Dendritic cell treated with granulocyte-macrophage colony-stimulating factor and Interleukin-4, amounts not matched to agents 40 ng/mL and 50 ng/mL, for 4 days (primary cell): ENCODE measurements at regions not wholly inside any gene's neighbourhood (a gene's known extent, or its start where the extent isn't known, plus 50 kb on each side); places are given as distances from the start of the nearest gene placed in this dataset.

ENCODE experiments used
- H3K27ac Mint-ChIP-seq: one replicate; pipeline ENCODE4 v1.8.0; 2022; ENCODE audit warnings: mild to moderate bottlenecking, mixed read lengths
- H3K27me3 Mint-ChIP-seq: one replicate; pipeline ENCODE4 v1.8.0; 2022; ENCODE audit warnings: mild to moderate bottlenecking, mixed read lengths
- H3K36me3 Mint-ChIP-seq: one replicate; pipeline ENCODE4 v1.8.0; 2022; ENCODE audit warnings: low read depth, mixed read lengths
- H3K4me1 Mint-ChIP-seq: one replicate; pipeline ENCODE4 v1.8.0; 2022; ENCODE audit warnings: low read depth, mixed read lengths
- H3K4me3 Mint-ChIP-seq: one replicate; pipeline ENCODE4 v1.8.0; 2022; ENCODE audit warnings: mild to moderate bottlenecking, moderate library complexity, mixed read lengths
- H3K9me3 Mint-ChIP-seq: one replicate; pipeline ENCODE4 v1.8.0; 2022; ENCODE audit warnings: mixed read lengths
- intact Hi-C: fragments of 100-400 bp; cut with micrococcal nuclease; formaldehyde crosslinking; loops from one replicate; pipeline ENCODE4 v1.15.0; 2022

GRCh38 chr7:35365523-35365922 is 111.6 kb upstream of the TBX20 start:
- Mint-ChIP-seq H3K36me3 (no peaks in the 10 kb centered on the region), H3K4me3 (no peak overlapping the region), H3K27ac (no peak overlapping the region), H3K27me3 (no peaks in the 10 kb centered on the region), H3K9me3 (peaks cover 9% of the 10 kb centered on the region), H3K4me1 (no peaks in the 10 kb centered on the region)
- intact Hi-C loops = no loop called here

GRCh38 chr7:35362341-35362740 is 108.4 kb upstream of the TBX20 start:
- H3K27ac Mint-ChIP-seq = no peak overlapping the region
- H3K27me3 Mint-ChIP-seq = no peaks in the 10 kb centered on the region
- H3K4me1 Mint-ChIP-seq = no peaks in the 10 kb centered on the region
- peaks cover 9% of the 10 kb centered on the region for H3K9me3 Mint-ChIP-seq
- intact Hi-C loops = no loop called here
- H3K4me3 Mint-ChIP-seq = no peak overlapping the region
- H3K36me3 Mint-ChIP-seq = no peaks in the 10 kb centered on the region

DNA sequence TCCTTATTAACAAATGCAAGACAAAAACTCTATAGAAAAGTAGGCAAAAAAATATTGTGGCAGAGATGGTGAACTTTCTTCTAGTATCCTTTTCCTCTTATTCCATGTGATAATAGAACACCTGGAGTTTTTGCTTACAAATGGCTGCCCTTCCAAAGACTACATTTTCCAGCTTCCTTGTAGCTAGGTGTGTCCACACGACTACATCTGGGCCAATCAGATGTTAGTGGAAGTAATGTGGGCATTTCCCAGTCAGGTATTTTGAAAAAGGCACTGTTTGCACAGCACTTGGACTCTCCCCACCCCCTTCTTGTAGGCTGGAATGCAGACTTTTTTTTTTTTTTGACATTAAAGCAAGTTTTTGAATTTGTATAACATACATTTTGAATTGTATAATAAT is 105.5 kb upstream of the TBX20 start:
- Mint-ChIP-seq H3K27me3 (peaks cover 1% of the 10 kb centered on the region), H3K4me1 (no peaks in the 10 kb centered on the region), H3K9me3 (no peaks in the 10 kb centered on the region), H3K27ac (no peak overlapping the region), H3K36me3 (no peaks in the 10 kb centered on the region), H3K4me3 (no peak overlapping the region)
- intact Hi-C loops = no loop called here

GRCh38 chr7:35356495-35356894 is 102.6 kb upstream of the TBX20 start:
- no peaks in the 10 kb centered on the region for H3K4me1 Mint-ChIP-seq
- no peak overlapping the region for H3K4me3 Mint-ChIP-seq

GRCh38 chr7:35355911-35356310 is 102.0 kb upstream of the TBX20 start:
- intact Hi-C loops = no loop called here
- no peak overlapping the region for H3K4me3 Mint-ChIP-seq
- peaks cover 1% of the 10 kb centered on the region for H3K27me3 Mint-ChIP-seq
- H3K9me3 Mint-ChIP-seq = no peaks in the 10 kb centered on the region
- no peaks in the 10 kb centered on the region for H3K4me1 Mint-ChIP-seq
- no peak overlapping the region for H3K27ac Mint-ChIP-seq
- H3K36me3 Mint-ChIP-seq = no peaks in the 10 kb centered on the region

More at GRCh38 chr7:35356495-35356894, 102.6 kb upstream of the TBX20 start:
- Mint-ChIP-seq H3K27ac (no peak overlapping the region), H3K9me3 (no peaks in the 10 kb centered on the region), H3K27me3 (peaks cover 1% of the 10 kb centered on the region), H3K36me3 (no peaks in the 10 kb centered on the region)
- intact Hi-C loops = no loop called here

DNA sequence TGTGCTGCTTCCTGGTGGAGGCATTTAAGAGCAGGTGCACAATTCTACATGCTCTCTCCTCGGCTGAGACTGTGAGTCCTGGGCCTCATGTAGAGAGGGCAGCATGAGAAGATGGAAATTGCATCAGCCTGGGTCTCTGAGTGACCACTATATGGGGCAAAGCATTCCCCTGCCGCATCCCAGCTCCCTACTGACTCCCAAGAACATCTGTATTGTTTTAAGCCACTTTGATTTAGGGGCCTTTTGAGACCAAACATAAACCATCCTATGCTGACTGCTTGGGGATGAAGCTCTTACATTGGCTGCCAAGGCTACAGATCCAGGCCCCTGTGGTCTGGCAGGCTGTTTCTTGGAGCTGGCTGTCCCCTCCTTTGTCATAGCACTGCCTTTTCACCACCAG is 101.3 kb upstream of the TBX20 start:
- no peaks in the 10 kb centered on the region for H3K36me3 Mint-ChIP-seq
- intact Hi-C loops = no loop called here
- no peaks in the 10 kb centered on the region for H3K9me3 Mint-ChIP-seq
- H3K27me3 Mint-ChIP-seq = peaks cover 1% of the 10 kb centered on the region
- no peak overlapping the region for H3K4me3 Mint-ChIP-seq
- no peaks in the 10 kb centered on the region for H3K4me1 Mint-ChIP-seq
- no peak overlapping the region for H3K27ac Mint-ChIP-seq

DNA sequence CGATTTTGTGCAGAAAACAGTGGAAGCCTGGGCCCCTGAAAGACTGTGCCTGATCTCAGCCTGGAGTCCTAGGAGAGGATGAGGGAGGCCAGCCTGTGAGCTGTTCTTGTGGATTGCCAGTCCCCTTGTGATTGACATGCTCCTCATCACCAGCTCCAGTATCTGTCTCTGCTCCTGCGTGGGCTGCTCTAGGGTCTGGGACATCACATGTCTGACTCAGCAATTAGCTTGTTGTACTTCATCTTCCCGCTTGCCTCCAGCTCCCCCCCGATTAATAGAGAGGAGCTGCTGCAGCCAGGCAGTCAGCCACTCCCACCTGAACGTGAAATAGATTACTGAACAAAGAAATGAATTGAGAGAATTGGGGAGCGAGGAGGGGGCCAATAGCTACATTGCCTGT is 99.6 kb upstream of the TBX20 start:
- Mint-ChIP-seq H3K36me3 (no peaks in the 10 kb centered on the region), H3K4me3 (no peak overlapping the region), H3K27ac (no peak overlapping the region), H3K4me1 (no peaks in the 10 kb centered on the region), H3K27me3 (peaks cover 1% of the 10 kb centered on the region), H3K9me3 (no peaks in the 10 kb centered on the region)
- intact Hi-C loops = no loop called here

GRCh38 chr7:35351466-35351865 is 97.6 kb upstream of the TBX20 start:
- H3K4me3 Mint-ChIP-seq = no peak overlapping the region
- intact Hi-C loops = no loop called here
- H3K27ac Mint-ChIP-seq = no peak overlapping the region
- peaks cover 1% of the 10 kb centered on the region for H3K27me3 Mint-ChIP-seq
- no peaks in the 10 kb centered on the region for H3K36me3 Mint-ChIP-seq
- no peaks in the 10 kb centered on the region for H3K4me1 Mint-ChIP-seq
- no peaks in the 10 kb centered on the region for H3K9me3 Mint-ChIP-seq

- no peak overlapping the region for H3K4me3 Mint-ChIP-seq
- H3K9me3 Mint-ChIP-seq = no peaks in the 10 kb centered on the region
- no peaks in the 10 kb centered on the region for H3K36me3 Mint-ChIP-seq
- H3K4me1 Mint-ChIP-seq = no peaks in the 10 kb centered on the region
- H3K27me3 Mint-ChIP-seq = no peaks in the 10 kb centered on the region
- intact Hi-C loops = no loop called here
- H3K27ac Mint-ChIP-seq = no peak overlapping the region
These were observed 94.9 kb upstream of the TBX20 start for GRCh38 chr7:35348611-35349400.

DNA sequence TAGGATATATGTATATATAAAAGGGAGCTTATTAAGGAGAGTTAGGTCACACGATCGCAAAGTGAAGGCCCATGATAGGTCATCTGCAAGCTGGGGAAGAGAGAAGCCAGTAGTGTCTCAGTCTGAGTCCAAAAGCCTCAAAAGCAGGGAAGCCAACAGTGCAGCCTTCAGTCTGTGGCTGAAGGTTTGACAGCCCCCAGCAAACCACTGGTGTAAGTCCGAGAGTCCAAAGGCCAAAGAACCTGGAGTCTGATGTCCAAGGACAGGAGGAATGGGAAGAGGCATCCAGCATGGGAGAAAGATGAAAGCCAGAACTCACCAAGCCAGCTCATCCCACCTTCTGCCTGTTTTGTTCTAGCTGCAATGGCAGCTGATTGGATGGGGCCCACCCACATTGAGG is 88.9 kb upstream of the TBX20 start:
- Mint-ChIP-seq H3K36me3 (no peaks in the 10 kb centered on the region), H3K4me3 (no peak overlapping the region), H3K4me1 (no peaks in the 10 kb centered on the region), H3K27ac (no peak overlapping the region), H3K27me3 (no peaks in the 10 kb centered on the region), H3K9me3 (no peaks in the 10 kb centered on the region)
- intact Hi-C loops = no loop called here

DNA sequence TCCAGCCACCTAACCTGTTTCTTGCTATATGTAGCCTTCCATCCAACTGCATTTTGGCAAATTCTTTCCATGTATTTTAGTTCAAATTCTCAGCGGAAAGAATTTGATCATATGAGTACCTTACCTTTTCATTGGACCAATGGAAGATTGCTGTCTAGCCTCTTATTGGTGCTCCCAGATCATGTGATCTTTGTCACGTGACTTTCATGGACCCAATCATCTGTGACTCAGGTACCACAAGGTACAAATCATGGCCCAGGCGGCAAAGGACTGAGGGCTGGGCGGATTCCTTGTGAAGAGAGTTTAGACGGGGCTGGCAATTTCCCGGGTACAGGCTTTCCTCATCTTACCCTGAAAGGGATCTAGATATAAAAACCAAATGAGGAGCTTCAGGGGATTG is 85.9 kb upstream of the TBX20 start:
- no peak overlapping the region for H3K27ac Mint-ChIP-seq
- intact Hi-C loops = no loop called here
- no peaks in the 10 kb centered on the region for H3K36me3 Mint-ChIP-seq
- no peaks in the 10 kb centered on the region for H3K27me3 Mint-ChIP-seq
- H3K4me3 Mint-ChIP-seq = no peak overlapping the region
- H3K4me1 Mint-ChIP-seq = no peaks in the 10 kb centered on the region
- H3K9me3 Mint-ChIP-seq = no peaks in the 10 kb centered on the region

- intact Hi-C loops = no loop called here
- Mint-ChIP-seq H3K4me1 (no peaks in the 10 kb centered on the region), H3K9me3 (no peaks in the 10 kb centered on the region), H3K27me3 (no peaks in the 10 kb centered on the region), H3K27ac (no peak overlapping the region), H3K36me3 (no peaks in the 10 kb centered on the region), H3K4me3 (no peak overlapping the region)
These were observed 82.5 kb upstream of the TBX20 start for GRCh38 chr7:35336444-35336843.

- no peaks in the 10 kb centered on the region for H3K27me3 Mint-ChIP-seq
- H3K4me3 Mint-ChIP-seq = no peak overlapping the region
- intact Hi-C loops = no loop called here
- H3K9me3 Mint-ChIP-seq = no peaks in the 10 kb centered on the region
- H3K27ac Mint-ChIP-seq = no peak overlapping the region
- no peaks in the 10 kb centered on the region for H3K36me3 Mint-ChIP-seq
- H3K4me1 Mint-ChIP-seq = no peaks in the 10 kb centered on the region
These were observed 80.6 kb upstream of the TBX20 start for GRCh38 chr7:35334506-35334905.

DNA sequence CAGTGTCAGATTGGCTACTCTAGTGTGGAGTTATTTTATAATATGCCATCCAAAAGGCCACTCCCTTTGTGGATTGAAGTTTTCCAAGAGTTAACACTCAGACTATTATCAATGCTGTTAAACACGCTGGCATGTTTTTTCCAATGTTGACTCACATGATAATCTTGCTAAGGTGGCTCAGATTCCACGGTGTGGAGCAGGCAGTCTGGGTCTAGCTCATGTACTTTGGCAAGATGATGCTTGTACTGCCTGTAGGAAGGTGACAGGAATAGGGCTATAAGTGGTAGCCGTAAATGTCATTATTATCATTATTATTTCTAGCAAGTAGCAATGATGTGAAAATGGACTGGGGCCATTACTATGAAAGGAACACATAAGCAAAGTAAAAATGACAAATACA is 79.4 kb upstream of the TBX20 start:
- H3K4me1 Mint-ChIP-seq = no peaks in the 10 kb centered on the region
- intact Hi-C loops = no loop called here

More for the DNA sequence above, 79.4 kb upstream of the TBX20 start:
- no peak overlapping the region for H3K27ac Mint-ChIP-seq
- no peaks in the 10 kb centered on the region for H3K27me3 Mint-ChIP-seq
- H3K9me3 Mint-ChIP-seq = no peaks in the 10 kb centered on the region
- no peaks in the 10 kb centered on the region for H3K36me3 Mint-ChIP-seq
- no peak overlapping the region for H3K4me3 Mint-ChIP-seq
